ENCODE measurements at regions not wholly inside any gene's neighbourhood (a gene's known extent, or its start where the extent isn't known, plus 50 kb on each side); places are given as distances from the start of the nearest gene placed in this dataset.

- no peak for TF ChIP-seq SIX4 (CRISPR knock-in tag; IDR thresholded peaks at IDR 0.05)
- TF ChIP-seq ZNF180 (CRISPR knock-in tag; IDR thresholded peaks at IDR 0.05; ENCODE audit: borderline replicate concordance, low read depth): no peak
- no peak for TF ChIP-seq SATB2 (CRISPR knock-in tag; IDR thresholded peaks at IDR 0.05)
- no peak for TF ChIP-seq ZNF572 (CRISPR knock-in tag; IDR thresholded peaks at IDR 0.05)
- no peak for TF ChIP-seq ZNF121 (CRISPR knock-in tag; IDR thresholded peaks at IDR 0.05)
- TF ChIP-seq ATF1 (CRISPR knock-in tag; IDR thresholded peaks at IDR 0.05): no peak
- no peak for TF ChIP-seq LRRFIP1 (CRISPR knock-in tag; conservative IDR thresholded peaks at IDR 0.05)
- no peak for TF ChIP-seq CEBPG (CRISPR knock-in tag; IDR thresholded peaks at IDR 0.05)
- TF ChIP-seq ZNF775 (CRISPR knock-in tag; IDR thresholded peaks at IDR 0.05; ENCODE audit: borderline replicate concordance): no peak
- TF ChIP-seq ZNF17 (CRISPR knock-in tag; IDR thresholded peaks at IDR 0.05): no peak
- TF ChIP-seq FIP1L1 (IDR thresholded peaks at IDR 0.05; ENCODE audit: borderline replicate concordance, insufficient read depth, low read depth, low read length): no peak
- no peak for TF ChIP-seq KDM1A (CRISPR knock-in tag; IDR thresholded peaks at IDR 0.05)
- no peak for TF ChIP-seq ZNF768 (CRISPR knock-in tag; IDR thresholded peaks at IDR 0.05)
- TF ChIP-seq SNAPC2 (CRISPR knock-in tag; IDR thresholded peaks at IDR 0.05): no peak
- no peak for TF ChIP-seq ZNF570 (CRISPR knock-in tag; IDR thresholded peaks at IDR 0.05; ENCODE audit: borderline replicate concordance)
- no peak for TF ChIP-seq TIGD3 (CRISPR knock-in tag; IDR thresholded peaks at IDR 0.05; ENCODE audit: borderline replicate concordance)
- no peak for TF ChIP-seq TAF1 (CRISPR knock-in tag; IDR thresholded peaks at IDR 0.05)
- TF ChIP-seq SIX1 (CRISPR knock-in tag; IDR thresholded peaks at IDR 0.05; ENCODE audit: borderline replicate concordance): no peak
- Histone ChIP-seq H3K27me3 (ENCODE audit: control insufficient read depth in 1 of 2, insufficient read depth in 2 of 2, low read length in 2 of 2) (no peaks in the 10 kb centered on the region), H3K27ac (ENCODE audit: extremely low read length, insufficient read depth, low read length) (no peak overlapping the region), H3K79me2 (ENCODE audit: insufficient read depth, low read length) (no peaks in the 10 kb centered on the region), H3K4me2 (ENCODE audit: low read depth, low read length) (no peak overlapping the region), H3K9me3 (ENCODE audit: low read length) (no peaks in the 10 kb centered on the region), H4K20me1 (ENCODE audit: insufficient read depth, low read length) (no peaks in the 10 kb centered on the region), H3K36me3 (replicated peaks in 1 of 2; ENCODE audit: control insufficient read depth in 1 of 2, insufficient read depth in 2 of 2, low read length in 2 of 2) (no peaks in the 10 kb centered on the region), H2AFZ (ENCODE audit: low read length) (no peak overlapping the region), H3K4me1 (ENCODE audit: insufficient read depth, low read length) (no peaks in the 10 kb centered on the region), H3K9ac (ENCODE audit: insufficient read depth, low read depth, low read length) (no peak overlapping the region), H3K4me3 (replicated peaks in 1 of 3; ENCODE audit: insufficient read depth in 1 of 3, low read depth in 2 of 3, low read length in 3 of 3) (no peak overlapping the region)
- no peak for DNase-seq (ENCODE audit: low spot score)
- BruUV-seq (replicated peaks): no TSS peak
- ChIA-PET POLR2A (no interaction called here), CTCF (ENCODE audit: low intra/inter-chr PET ratio, low total read pairs) (no interaction called here)
- intact Hi-C loops (cut with micrococcal nuclease; ENCODE audit: unreplicated experiment) (no loop called here), in situ Hi-C loops (cut with HindIII; ENCODE audit: extremely low pct_ligation_motif_present, low pct_unique_long_range_greater_than_20kb) (no loop called here)
- FAIRE-seq: no peak
- ATAC-seq: no peak
These were observed 283.1 kb downstream of the NFKBIZ start for GRCh38 chr3:102132370-102132769.
